ENCODE measurements at regions not wholly inside any gene's neighbourhood (a gene's known extent, or its start where the extent isn't known, plus 50 kb on each side); places are given as distances from the start of the nearest gene placed in this dataset.

- peaks cover 4% of the 10 kb centered on the region for H3K9me3 ChIP-seq (ENCODE audit: low read depth, low read length, poor library complexity, severe bottlenecking)
- no peaks in the 10 kb centered on the region for H3K27me3 ChIP-seq (replicated peaks; ENCODE audit: insufficient read depth, low read depth, low read length, poor library complexity)
Observed at GRCh38 chr12:85654456-85654840, 181.8 kb downstream of the RASSF9 start.

DNA sequence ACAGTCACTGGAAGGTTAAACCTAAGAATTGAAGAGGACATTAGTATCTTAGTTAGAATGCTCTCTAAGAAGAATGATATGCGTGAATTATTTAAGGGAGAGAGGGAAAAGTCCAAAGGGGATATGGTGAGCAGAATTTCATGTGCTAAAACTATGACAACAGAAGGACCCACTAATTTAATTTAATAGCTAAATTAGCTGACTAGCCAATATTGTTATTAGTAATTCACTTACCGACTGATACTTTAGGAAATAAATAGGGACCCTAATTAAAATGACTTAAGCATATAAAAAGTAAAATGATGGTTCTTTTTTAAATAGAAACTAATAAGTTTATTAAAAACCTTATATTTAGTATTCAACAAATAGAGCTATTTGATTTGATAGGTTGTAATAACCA lies 179.6 kb downstream of the RASSF9 start:
- Histone ChIP-seq H3K36me3 (ENCODE audit: insufficient read depth, low read length, poor library complexity, severe bottlenecking) (no peaks in the 10 kb centered on the region), H3K4me1 (ENCODE audit: insufficient read depth, low read length, poor library complexity, severe bottlenecking) (no peaks in the 10 kb centered on the region), H3K4me3 (ENCODE audit: low read depth, low read length, poor library complexity, severe bottlenecking) (no peak overlapping the region), H3K27ac (ENCODE audit: low read depth, low read length, poor library complexity, severe bottlenecking) (no peak overlapping the region), H3K27me3 (replicated peaks; ENCODE audit: insufficient read depth, low read depth, low read length, poor library complexity) (no peaks in the 10 kb centered on the region), H3K9me3 (ENCODE audit: low read depth, low read length, poor library complexity, severe bottlenecking) (peaks cover 4% of the 10 kb centered on the region)
- intact Hi-C loops (cut with micrococcal nuclease; ENCODE audit: unreplicated experiment) = no loop called here
- ChIA-PET CTCF (no interaction called here), POLR2A (ENCODE audit: low non-redundant PET) (no interaction called here)
- no peak for DNase-seq (ENCODE audit: low spot score)
- no TSS peak for BruUV-seq (replicated peaks)
- no peak for TF ChIP-seq CTCF (conservative IDR thresholded peaks at IDR 0.05; ENCODE audit: low read depth, low read length)

More at GRCh38 chr12:85654456-85654840, 181.8 kb downstream of the RASSF9 start:
- TF ChIP-seq CTCF (conservative IDR thresholded peaks at IDR 0.05; ENCODE audit: low read depth, low read length) = no peak
- TF ChIP-seq EZH2 (IDR thresholded peaks at IDR 0.05; ENCODE audit: borderline replicate concordance, low read depth, low read length, poor library complexity, severe bottlenecking) = no peak
- Histone ChIP-seq H3K4me3 (ENCODE audit: low read depth, low read length, poor library complexity, severe bottlenecking) (no peak overlapping the region), H3K4me1 (ENCODE audit: insufficient read depth, low read length, poor library complexity, severe bottlenecking) (no peaks in the 10 kb centered on the region), H3K36me3 (ENCODE audit: insufficient read depth, low read length, poor library complexity, severe bottlenecking) (no peaks in the 10 kb centered on the region), H3K27ac (ENCODE audit: low read depth, low read length, poor library complexity, severe bottlenecking) (no peak overlapping the region)
- intact Hi-C loops (cut with micrococcal nuclease; ENCODE audit: unreplicated experiment) = no loop called here
- BruUV-seq (replicated peaks) = no TSS peak
- no peak for DNase-seq (ENCODE audit: low spot score)
- ChIA-PET POLR2A (ENCODE audit: low non-redundant PET) (no interaction called here), CTCF (no interaction called here)

DNA sequence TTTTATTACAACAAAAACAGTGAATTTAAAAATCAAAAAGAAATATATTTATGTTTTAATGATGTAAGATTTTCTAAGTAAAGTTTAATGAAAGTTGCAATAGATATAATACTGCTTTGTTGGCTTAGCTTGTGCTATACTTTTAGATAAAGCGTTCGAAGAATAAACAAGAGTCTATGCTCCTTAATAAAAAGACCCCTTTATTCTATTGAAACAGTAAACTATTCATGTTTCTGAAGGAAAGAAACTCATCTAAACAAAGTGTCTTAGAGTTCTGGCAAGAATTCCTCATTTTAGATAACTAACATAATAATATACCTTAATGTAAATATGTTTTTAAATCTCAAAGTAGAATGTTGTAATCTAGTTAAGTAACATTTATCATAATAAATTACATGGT lies 179.0 kb downstream of the RASSF9 start:
- no peak overlapping the region for H3K4me3 ChIP-seq (ENCODE audit: low read depth, low read length, poor library complexity, severe bottlenecking)
- no peak overlapping the region for H3K27ac ChIP-seq (ENCODE audit: low read depth, low read length, poor library complexity, severe bottlenecking)
- H3K9me3 ChIP-seq (ENCODE audit: low read depth, low read length, poor library complexity, severe bottlenecking) = peaks cover 2% of the 10 kb centered on the region
- BruUV-seq (replicated peaks) = no TSS peak
- no peaks in the 10 kb centered on the region for H3K4me1 ChIP-seq (ENCODE audit: insufficient read depth, low read length, poor library complexity, severe bottlenecking)
- no peaks in the 10 kb centered on the region for H3K27me3 ChIP-seq (replicated peaks; ENCODE audit: insufficient read depth, low read depth, low read length, poor library complexity)
- TF ChIP-seq CTCF (conservative IDR thresholded peaks at IDR 0.05; ENCODE audit: low read depth, low read length) = no peak
- ChIA-PET CTCF (no interaction called here), POLR2A (ENCODE audit: low non-redundant PET) (no interaction called here)
- H3K36me3 ChIP-seq (ENCODE audit: insufficient read depth, low read length, poor library complexity, severe bottlenecking) = no peaks in the 10 kb centered on the region
- DNase-seq (ENCODE audit: low spot score) = no peak
- intact Hi-C loops (cut with micrococcal nuclease; ENCODE audit: unreplicated experiment) = no loop called here

Measured in A673 (cell line).